ENCODE measurements at regions not wholly inside any gene's neighbourhood (a gene's known extent, or its start where the extent isn't known, plus 50 kb on each side); places are given as distances from the start of the nearest gene placed in this dataset.

- DNase-seq (no peak), ATAC-seq (no peak)
Measured at GRCh38 chr2:180364719-180365118, 357.6 kb upstream of the CWC22 start.

DNA sequence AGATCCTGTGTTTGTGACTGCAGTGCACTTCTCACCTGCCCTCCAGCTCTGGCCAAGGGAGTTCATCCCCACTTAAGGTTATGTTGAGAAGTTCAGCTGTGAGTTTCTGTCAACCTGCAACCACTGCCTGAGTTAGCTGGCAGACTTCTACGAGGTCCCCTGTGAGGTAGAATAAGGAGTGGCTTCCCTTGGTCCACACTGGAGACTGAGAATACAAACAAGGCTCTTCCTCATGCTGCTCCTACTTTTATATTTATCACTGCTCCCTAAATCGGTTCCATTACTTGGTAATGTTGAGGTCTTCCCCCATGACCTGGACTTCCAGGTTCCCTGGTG, 353.2 kb upstream of the CWC22 start:
- ATAC-seq, result no peak

GRCh38 chr2:180359522-180360282, 352.6 kb upstream of the CWC22 start:
- ATAC-seq, result no peak

More for the DNA sequence above, 353.2 kb upstream of the CWC22 start:
- DNase-seq, result no peak

GRCh38 chr2:180358458-180358857, 351.4 kb upstream of the CWC22 start:
- no peak for ATAC-seq
- no peak for DNase-seq

More at GRCh38 chr2:180359522-180360282, 352.6 kb upstream of the CWC22 start:
- no peak for DNase-seq

DNA sequence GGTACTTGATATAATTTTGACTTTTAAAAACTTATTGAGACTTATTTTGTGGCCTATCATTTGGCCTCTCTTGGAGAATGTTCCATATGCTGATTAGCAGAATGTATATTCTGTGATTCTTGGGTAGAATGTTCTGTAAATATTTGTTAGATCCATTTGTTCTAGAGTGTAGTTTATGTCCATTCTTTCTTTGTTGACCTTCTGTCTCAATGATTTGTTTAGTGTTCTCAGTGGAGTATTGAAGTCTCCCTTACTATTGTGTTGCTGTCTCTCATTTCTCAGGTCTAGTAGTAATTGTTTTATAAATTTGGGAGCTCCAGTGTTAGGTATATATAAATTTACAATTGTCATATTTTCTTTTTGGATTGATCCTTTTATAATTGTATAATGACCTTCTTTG, 349.6 kb upstream of the CWC22 start:
- no peak for ATAC-seq
- DNase-seq, result no peak

- no peak for ATAC-seq
- DNase-seq, result no peak
Measured at GRCh38 chr2:180352620-180353019, 345.5 kb upstream of the CWC22 start.

DNA sequence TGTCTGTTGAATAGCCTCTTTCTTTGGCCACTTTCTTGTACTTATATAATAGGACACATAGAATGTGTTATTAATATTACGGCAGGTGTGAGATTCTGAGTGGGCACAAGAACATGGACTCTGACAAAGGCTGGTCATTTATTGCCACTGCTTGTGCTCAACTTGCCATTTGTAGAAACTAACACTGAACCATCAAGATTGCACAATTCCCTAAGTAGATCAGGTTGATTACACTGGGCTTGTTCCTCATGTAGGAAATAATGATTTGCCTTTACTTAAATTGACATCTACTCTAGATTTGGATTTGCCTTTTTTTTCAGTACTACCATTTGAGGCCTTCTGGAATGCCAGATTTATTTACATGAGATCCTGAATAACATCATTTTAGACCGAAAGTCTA, 342.7 kb upstream of the CWC22 start:
- no peak for DNase-seq
- ATAC-seq, result no peak

GRCh38 chr2:180343528-180344345, 336.6 kb upstream of the CWC22 start:
- ATAC-seq (no peak), DNase-seq (no peak)

DNA sequence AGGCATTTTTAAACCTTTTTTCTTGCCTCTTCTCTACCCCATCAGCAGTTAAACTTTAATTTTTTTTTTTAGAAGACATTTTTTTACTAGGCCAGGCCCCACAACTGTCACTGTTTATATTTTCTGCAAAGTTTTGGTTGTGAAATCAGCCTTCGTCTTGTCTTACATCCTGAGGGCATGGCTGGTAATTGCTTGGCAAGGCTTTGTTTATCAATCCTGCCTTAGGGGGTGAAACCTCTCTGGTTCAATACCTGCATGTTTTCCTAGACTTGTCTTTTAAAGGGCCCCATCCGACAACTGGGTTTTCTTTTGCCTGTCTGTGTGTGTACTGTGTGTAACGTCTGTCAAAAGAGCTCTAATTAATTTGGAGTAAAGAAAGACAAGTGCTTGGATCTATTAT, 330.0 kb upstream of the CWC22 start:
- ATAC-seq, result no peak
- DNase-seq, result no peak

DNA sequence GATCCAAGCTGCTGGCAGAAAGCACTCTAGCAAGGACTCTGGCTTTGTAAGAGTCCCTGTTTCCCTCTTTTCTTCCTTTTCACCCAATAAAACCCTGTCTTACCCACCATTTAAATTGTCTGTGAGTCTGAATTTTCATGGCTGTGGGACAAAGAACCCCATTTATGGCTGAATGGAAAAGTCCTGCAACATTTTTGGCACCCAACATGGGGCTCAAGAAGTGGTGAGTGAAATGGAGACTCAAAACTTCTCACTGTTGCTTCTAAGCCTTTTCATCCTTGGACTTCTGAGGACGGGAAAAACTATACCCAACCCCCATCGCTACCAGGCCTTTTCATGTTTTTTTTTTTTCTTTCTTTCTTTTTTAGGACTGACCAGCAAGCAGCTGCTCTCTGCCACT, 329.5 kb upstream of the CWC22 start:
- ATAC-seq (no peak), DNase-seq (no peak)

GRCh38 chr2:180334514-180334913, 327.4 kb upstream of the CWC22 start:
- DNase-seq, result no peak
- no peak for ATAC-seq

DNA sequence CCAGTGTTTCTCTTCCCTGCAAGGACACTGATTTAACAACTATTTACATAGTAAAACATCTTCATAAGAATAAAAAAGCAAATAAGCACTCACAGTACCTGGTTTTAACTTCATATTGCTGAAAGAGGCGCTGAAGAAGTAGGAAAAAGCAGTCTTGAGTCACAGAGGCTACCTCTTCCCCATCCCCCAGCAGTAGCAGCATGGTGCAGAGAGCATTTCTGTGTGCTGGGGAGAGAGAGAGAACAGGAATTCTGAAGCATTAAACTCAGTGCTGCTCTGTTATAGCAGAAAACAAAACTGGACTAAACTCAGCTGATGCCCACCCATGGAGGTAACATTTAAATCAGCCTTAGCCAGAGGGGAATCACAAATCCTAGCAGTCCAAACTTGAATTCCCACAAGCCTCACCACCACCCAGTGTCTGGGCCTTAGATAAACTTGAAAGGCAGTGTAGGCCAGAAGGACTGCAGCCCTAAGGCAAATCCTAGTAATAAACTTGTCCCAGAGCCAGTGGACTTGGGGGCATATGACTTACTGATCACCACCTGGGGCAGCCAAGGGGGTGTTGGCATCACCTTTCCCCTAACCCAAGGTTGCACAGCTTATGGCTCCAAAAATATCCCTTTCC, 321.8 kb upstream of the CWC22 start:
- DNase-seq (no peak), ATAC-seq (no peak)

- no peak for ATAC-seq
- DNase-seq, result no peak
Measured at GRCh38 chr2:180327185-180327584, 320.1 kb upstream of the CWC22 start.

DNA sequence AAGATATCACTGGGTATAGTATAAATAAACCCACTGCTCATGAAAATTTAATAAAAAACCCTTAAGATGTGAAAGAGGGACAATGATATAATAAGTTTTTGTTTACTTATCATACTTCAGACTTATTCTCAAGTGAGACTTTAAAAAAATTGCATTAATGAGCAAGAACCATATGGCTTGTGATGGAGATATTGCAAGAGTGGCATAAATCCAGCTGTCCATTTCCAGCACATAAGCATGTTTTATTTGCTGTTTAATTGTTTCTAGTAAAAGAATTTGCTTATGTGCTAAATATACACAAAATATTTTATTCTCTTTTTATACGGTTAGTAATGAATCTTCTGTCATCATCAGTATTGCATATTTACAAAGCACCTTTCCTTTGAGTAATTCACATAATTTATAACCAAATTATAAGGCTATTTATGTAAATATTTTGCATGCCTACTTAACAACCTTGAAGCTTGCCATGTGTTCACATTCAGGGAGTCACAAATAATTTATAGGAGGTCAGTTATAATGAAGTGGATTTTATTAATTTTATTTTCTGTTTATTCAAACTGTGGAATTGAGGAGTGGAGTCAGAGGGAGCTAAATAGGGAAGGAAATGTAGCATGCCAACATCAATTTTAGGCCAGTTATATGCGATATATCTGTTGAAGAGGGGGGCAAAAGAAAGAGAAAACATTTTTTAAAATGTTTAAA, 318.5 kb upstream of the CWC22 start:
- DNase-seq, result no peak
- no peak for ATAC-seq

GRCh38 chr2:180324182-180324581, 317.1 kb upstream of the CWC22 start:
- DNase-seq, result no peak
- ATAC-seq, result no peak

DNA sequence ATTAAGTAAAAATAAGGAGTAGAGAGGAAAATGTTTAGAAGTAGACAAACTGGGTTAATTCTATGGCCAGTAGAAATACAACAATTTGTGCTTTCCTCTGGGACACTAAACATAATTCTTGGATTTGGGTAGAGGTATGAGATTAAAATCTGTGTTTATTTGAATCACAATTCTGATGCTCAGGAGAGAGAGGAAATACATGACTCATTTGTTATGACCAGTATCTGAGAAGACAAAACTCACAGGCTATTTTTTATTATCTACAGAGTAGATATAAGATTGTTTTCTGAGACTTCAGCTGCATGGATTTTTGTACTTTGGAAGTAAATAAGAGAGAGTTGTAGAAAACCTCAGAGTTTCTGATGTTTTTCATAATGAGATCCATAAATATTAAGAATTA, 315.7 kb upstream of the CWC22 start:
- DNase-seq, result no peak
- no peak for ATAC-seq

DNA sequence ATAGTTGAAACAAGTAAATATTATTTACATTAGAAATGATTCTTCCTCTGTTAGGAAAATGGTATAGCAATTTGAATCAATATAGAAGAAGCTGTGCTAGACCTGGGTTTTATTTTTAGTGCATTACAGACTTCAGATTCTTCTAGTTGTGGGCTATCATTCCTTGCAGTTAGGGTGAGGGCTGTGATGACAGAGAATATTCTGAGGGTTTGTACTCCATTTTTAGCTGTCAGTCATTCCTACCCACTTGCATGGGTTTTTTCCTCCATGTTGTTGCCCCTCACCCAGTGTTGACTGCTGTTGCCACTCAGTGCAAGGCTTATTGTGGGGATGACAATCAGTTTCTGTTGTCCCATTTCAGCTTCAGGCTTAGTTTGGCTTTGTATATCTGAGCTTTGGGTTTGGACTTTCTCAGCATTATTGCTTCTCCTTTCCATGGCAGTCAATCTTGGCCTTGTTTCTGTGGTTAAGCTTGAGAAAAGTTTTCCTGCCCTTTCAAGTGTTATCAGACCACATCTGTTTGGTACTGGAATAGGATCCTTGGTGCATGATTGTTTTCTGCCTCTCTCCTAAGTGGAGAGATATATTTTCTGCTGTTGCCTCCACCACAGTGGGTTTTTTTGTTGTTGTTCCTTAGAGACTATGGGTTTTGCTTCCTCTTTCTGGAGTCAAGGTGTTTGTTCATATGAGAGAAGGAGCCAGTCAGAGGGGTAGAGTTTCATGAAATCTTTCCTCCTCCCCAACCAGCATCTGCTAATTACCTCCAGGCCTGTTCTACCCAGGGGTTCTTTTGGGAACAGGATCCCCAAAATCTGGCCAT, 312.7 kb upstream of the CWC22 start:
- no peak for ATAC-seq

GRCh38 chr2:180314086-180314485, 307.0 kb upstream of the CWC22 start:
- no peak for DNase-seq
- ATAC-seq, result no peak

More for the DNA sequence above, 312.7 kb upstream of the CWC22 start:
- no peak for DNase-seq

DNA sequence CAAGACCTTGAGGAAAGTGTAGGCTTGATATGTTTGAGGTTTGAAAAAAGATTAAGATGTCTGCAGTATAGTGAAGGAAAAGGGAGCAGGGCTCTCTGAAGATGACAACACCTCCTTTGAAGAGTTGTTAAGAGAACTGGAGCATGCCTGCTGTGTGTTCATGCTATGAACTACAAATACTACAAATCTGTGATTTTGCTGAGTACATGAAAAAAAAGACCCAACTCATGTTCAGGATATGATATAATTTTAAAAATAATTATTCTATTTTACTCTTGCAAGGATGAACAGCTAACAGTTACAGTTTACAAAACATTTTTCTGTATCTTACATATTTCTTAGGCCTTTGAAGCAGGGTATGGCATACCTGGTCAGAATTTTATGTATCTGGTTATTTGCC, 305.4 kb upstream of the CWC22 start:
- DNase-seq (no peak), ATAC-seq (no peak)

DNA sequence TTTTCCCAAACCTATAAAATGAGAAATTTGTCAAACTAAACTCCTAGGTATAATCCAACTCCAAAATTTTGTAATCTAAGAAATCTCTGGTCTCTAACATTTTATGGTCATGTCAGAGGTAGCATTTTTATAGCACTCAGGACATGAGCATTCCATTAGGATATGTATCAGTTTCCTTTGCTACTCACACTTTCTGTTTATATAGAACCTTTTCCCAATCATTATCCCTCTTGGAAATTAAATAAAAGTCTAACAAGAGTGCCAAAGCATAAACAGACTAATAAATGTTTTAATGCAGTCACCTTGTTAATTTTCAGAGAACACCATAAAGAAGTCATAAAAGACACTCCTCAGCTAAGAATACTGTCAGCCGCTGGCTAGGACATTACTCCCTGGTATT, 300.0 kb upstream of the CWC22 start:
- no peak for ATAC-seq
- DNase-seq, result no peak

GRCh38 chr2:180306346-180306745, 299.2 kb upstream of the CWC22 start:
- no peak for DNase-seq
- ATAC-seq, result no peak
